Nucleus accumbens (tissue), 56 donors: ENCODE measurements at regions not wholly inside any gene's neighbourhood (a gene's known extent, or its start where the extent isn't known, plus 50 kb on each side); places are given as distances from the start of the nearest gene placed in this dataset.
"Not testable (repeated sequence)": the region's sequence is repeated elsewhere in the genome, so short reads cannot be mapped to it uniquely, and the experiment has no call there.

ENCODE experiments used
- DNase-seq, 56 donors: peaks; one replicate each; lab custom pipeline; 2025; lab: John Stamatoyannopoulos, UW

GRCh38 chr9:13470836-13471235 is 191.3 kb upstream of the MPDZ start:
- no peak for DNase-seq

- DNase-seq = no peak
These were observed 187.7 kb upstream of the MPDZ start for GRCh38 chr9:13467157-13467556.

- no peak for DNase-seq
These were observed 182.0 kb upstream of the MPDZ start for GRCh38 chr9:13461414-13461991.

- DNase-seq = no peak
These were observed 179.6 kb upstream of the MPDZ start for GRCh38 chr9:13459071-13459470.

GRCh38 chr9:13457795-13458194 is 178.3 kb upstream of the MPDZ start:
- no peak for DNase-seq

GRCh38 chr9:13450723-13451122 is 171.2 kb upstream of the MPDZ start:
- peak in 8 of 56 donors; percentile 0 to 19 (median 11) for DNase-seq

GRCh38 chr9:13448482-13448881 is 169.0 kb upstream of the MPDZ start:
- no peak for DNase-seq

GRCh38 chr9:13447843-13448422 is 168.4 kb upstream of the MPDZ start:
- DNase-seq = no peak

GRCh38 chr9:13446938-13447842 is 167.7 kb upstream of the MPDZ start:
- no peak for DNase-seq

- no peak for DNase-seq
These were observed 166.9 kb upstream of the MPDZ start for GRCh38 chr9:13446286-13446937.

GRCh38 chr9:13445103-13445500 is 165.6 kb upstream of the MPDZ start:
- DNase-seq = peak in 5 of 56 donors; percentile 3 to 15 (median 10)

GRCh38 chr9:13444245-13445102 is 165.0 kb upstream of the MPDZ start:
- no peak for DNase-seq

- DNase-seq = peak in 43 of 56 donors; percentile 2 to 72 (median 32)
These were observed 164.1 kb upstream of the MPDZ start for GRCh38 chr9:13443346-13444244.

GRCh38 chr9:13439685-13440476 is 160.4 kb upstream of the MPDZ start:
- no peak for DNase-seq

GRCh38 chr9:13437866-13438265 is 158.4 kb upstream of the MPDZ start:
- no peak for DNase-seq

- DNase-seq = no peak
These were observed 157.1 kb upstream of the MPDZ start for GRCh38 chr9:13436591-13436990.

GRCh38 chr9:13433453-13433852 is 154.0 kb upstream of the MPDZ start:
- not testable (repeated sequence) for DNase-seq

GRCh38 chr9:13432904-13433303 is 153.4 kb upstream of the MPDZ start:
- DNase-seq = no peak
